GM23248 (cell line): ENCODE measurements at regions not wholly inside any gene's neighbourhood (a gene's known extent, or its start where the extent isn't known, plus 50 kb on each side); places are given as distances from the start of the nearest gene placed in this dataset.

Source experiments
- DNase-seq: peaks from one replicate; pipeline ENCODE4 v3.0.0-alpha.2; 2015
- H2AFZ ChIP-seq: fragments of 200-600 bp; sonication (generic); 2 replicates; pipeline ENCODE4 v1.6.1; 2016; ENCODE audit warnings: antibody characterized with exemption
- H3F3A ChIP-seq: fragments of 200-600 bp; sonication (generic); 2 replicates; pipeline ENCODE4 v1.6.1; 2016; ENCODE audit warnings: mild to moderate bottlenecking, antibody characterized with exemption, mixed run types; ENCODE audit not compliant: insufficient read depth
- H3K27ac ChIP-seq: fragments of 200-600 bp; sonication (generic); 2 replicates; pipeline ENCODE4 v1.5.1; 2016; ENCODE audit warnings: mild to moderate bottlenecking
- H3K27me3 ChIP-seq: fragments of 200-600 bp; sonication (generic); replicated peaks from 2 replicates; pipeline ENCODE4 v1.6.1; 2016; ENCODE audit warnings: mild to moderate bottlenecking; ENCODE audit not compliant: insufficient read depth
- H3K36me3 ChIP-seq: fragments of 200-600 bp; sonication (generic); 2 replicates; pipeline ENCODE4 v1.6.1; 2016; ENCODE audit warnings: low read depth, mild to moderate bottlenecking
- H3K4me1 ChIP-seq: fragments of 200-600 bp; sonication (generic); 2 replicates; pipeline ENCODE4 v1.6.1; 2016; ENCODE audit warnings: mild to moderate bottlenecking; ENCODE audit not compliant: insufficient read depth
- H3K4me2 ChIP-seq: fragments of 200-600 bp; sonication (generic); one replicate; pipeline ENCODE4 v1.6.1; 2016; ENCODE audit warnings: mild to moderate bottlenecking; ENCODE audit not compliant: unreplicated experiment
- H3K4me3 ChIP-seq: fragments of 200-600 bp; sonication (generic); 2 replicates; pipeline ENCODE4 v1.5.1; 2016; ENCODE audit warnings: mild to moderate bottlenecking
- H3K79me2 ChIP-seq: fragments of 200-600 bp; sonication (generic); 2 replicates; pipeline ENCODE4 v1.6.1; 2016; ENCODE audit warnings: mild to moderate bottlenecking; ENCODE audit not compliant: insufficient read depth
- H3K9ac ChIP-seq: fragments of 200-600 bp; sonication (generic); 2 replicates; pipeline ENCODE4 v1.6.1; 2016; ENCODE audit warnings: mild to moderate bottlenecking
- H3K9me2 ChIP-seq: fragments of 200-600 bp; sonication (generic); 2 replicates; pipeline ENCODE4 v1.6.1; 2016; ENCODE audit warnings: mixed run types, mild to moderate bottlenecking, moderate library complexity; ENCODE audit not compliant: insufficient read depth
- H3K9me3 ChIP-seq: fragments of 200-600 bp; sonication (generic); one replicate; pipeline ENCODE4 v1.6.1; 2017; ENCODE audit warnings: low read depth
- H4K20me1 ChIP-seq: fragments of 200-600 bp; sonication (generic); 2 replicates; pipeline ENCODE4 v1.6.0; 2016; ENCODE audit not compliant: insufficient read depth
- EZH2 ChIP-seq: fragments of 200-600 bp; sonication (generic); IDR thresholded peaks from 2 replicates; pipeline ENCODE4 v1.6.1; 2018; ENCODE audit warnings: antibody characterized with exemption, mild to moderate bottlenecking; ENCODE audit not compliant: insufficient read depth, poor library complexity, severe bottlenecking
- EZH2phosphoT487 ChIP-seq: fragments of 200-600 bp; sonication (generic); IDR thresholded peaks from 2 replicates; pipeline ENCODE4 v1.6.1; 2018; ENCODE audit warnings: antibody characterized with exemption, moderate library complexity, mild to moderate bottlenecking, low read depth; ENCODE audit not compliant: insufficient read depth
- WGBS, 2 experiments: methylation state at CpG; one replicate each; pipeline ENCODE4 v1.1.6; 2015 to 2017; ENCODE audit warnings: low lambda C conversion rate in 2 of 2, low coverage in 1 of 2; ENCODE audit errors: missing lambda C conversion rate in 2 of 2; 5-methylcytosine and 5-hydroxymethylcytosine counted together
- in situ Hi-C: fragments of 300-500 bp; cut with MboI; formaldehyde crosslinking; loops from 2 replicates; pipeline ENCODE4 v1.15.0; 2020

DNA sequence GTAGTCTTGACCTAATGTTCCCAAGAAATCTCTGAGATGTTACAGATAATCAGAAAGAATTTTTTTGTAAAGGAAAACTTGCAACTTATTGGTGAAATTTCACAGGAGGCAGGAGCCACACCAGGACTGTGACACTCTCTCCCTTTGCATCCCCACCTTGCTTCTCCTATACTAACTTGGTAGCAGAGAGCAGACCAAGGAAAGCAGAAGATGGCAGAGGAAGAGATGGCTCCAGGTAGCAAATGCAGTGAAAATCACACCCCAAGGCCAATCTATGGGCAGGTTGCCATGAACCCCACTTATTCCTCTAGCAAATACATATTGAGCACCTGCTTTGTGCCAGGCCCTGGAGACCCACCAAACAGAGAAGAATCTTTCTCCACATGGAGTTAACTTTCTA lies 303.4 kb upstream of the C1orf174 start:
- H3F3A ChIP-seq = no peaks in the 10 kb centered on the region
- no peaks in the 10 kb centered on the region for H3K4me1 ChIP-seq
- H4K20me1 ChIP-seq = no peaks in the 10 kb centered on the region
- no peaks in the 10 kb centered on the region for H3K36me3 ChIP-seq
- H3K9me3 ChIP-seq = no peaks in the 10 kb centered on the region
- H3K27ac ChIP-seq = no peak overlapping the region
- no peak overlapping the region for H2AFZ ChIP-seq
- no peak overlapping the region for H3K4me3 ChIP-seq
- no peak overlapping the region for H3K4me2 ChIP-seq
- H3K9me2 ChIP-seq = no peaks in the 10 kb centered on the region
- no peaks in the 10 kb centered on the region for H3K27me3 ChIP-seq
- TF ChIP-seq EZH2phosphoT487 = no peak
- TF ChIP-seq EZH2 = no peak
- no peak overlapping the region for H3K9ac ChIP-seq
- in situ Hi-C loops = no loop called here
- no peaks in the 10 kb centered on the region for H3K79me2 ChIP-seq
- DNase-seq = no peak

GRCh38 chr1:4207183-4207582 lies 307.1 kb upstream of the C1orf174 start:
- Histone ChIP-seq H3K9ac (no peak overlapping the region), H3K4me1 (no peaks in the 10 kb centered on the region), H3K4me2 (no peak overlapping the region), H3K27me3 (no peaks in the 10 kb centered on the region), H3K9me3 (no peaks in the 10 kb centered on the region), H3K9me2 (no peaks in the 10 kb centered on the region), H3K27ac (no peak overlapping the region), H3K79me2 (no peaks in the 10 kb centered on the region), H2AFZ (no peak overlapping the region), H3K4me3 (no peak overlapping the region), H4K20me1 (no peaks in the 10 kb centered on the region), H3F3A (no peaks in the 10 kb centered on the region), H3K36me3 (no peaks in the 10 kb centered on the region)
- in situ Hi-C loops = no loop called here
- no peak for DNase-seq
- WGBS, 2 experiments = 22 to 26% methylated on average over 4 of the region's 4 CpGs
- no peak for TF ChIP-seq EZH2phosphoT487
- no peak for TF ChIP-seq EZH2

GRCh38 chr1:4207842-4208692 lies 308.0 kb upstream of the C1orf174 start:
- no peak overlapping the region for H3K9ac ChIP-seq
- no peak for DNase-seq
- H3F3A ChIP-seq = no peaks in the 10 kb centered on the region
- H3K9me2 ChIP-seq = no peaks in the 10 kb centered on the region
- WGBS, 2 experiments = 31 to 34% methylated on average over 10 of the region's 10 CpGs
- no peak overlapping the region for H3K4me2 ChIP-seq
- H3K36me3 ChIP-seq = no peaks in the 10 kb centered on the region
- no peaks in the 10 kb centered on the region for H3K27me3 ChIP-seq
- H3K4me3 ChIP-seq = no peak overlapping the region
- no peaks in the 10 kb centered on the region for H3K79me2 ChIP-seq
- H3K4me1 ChIP-seq = no peaks in the 10 kb centered on the region
- no peak overlapping the region for H2AFZ ChIP-seq
- TF ChIP-seq EZH2 (no peak), EZH2phosphoT487 (no peak)
- in situ Hi-C loops = no loop called here
- H3K27ac ChIP-seq = no peak overlapping the region
- no peaks in the 10 kb centered on the region for H4K20me1 ChIP-seq
- H3K9me3 ChIP-seq = no peaks in the 10 kb centered on the region

- in situ Hi-C loops = no loop called here
- H3K4me2 ChIP-seq = no peak overlapping the region
- no peaks in the 10 kb centered on the region for H3K4me1 ChIP-seq
- H3K36me3 ChIP-seq = no peaks in the 10 kb centered on the region
- no peak overlapping the region for H2AFZ ChIP-seq
- H3K4me3 ChIP-seq = no peak overlapping the region
- H3F3A ChIP-seq = no peaks in the 10 kb centered on the region
- H3K9me3 ChIP-seq = no peaks in the 10 kb centered on the region
- H4K20me1 ChIP-seq = no peaks in the 10 kb centered on the region
- no peak overlapping the region for H3K27ac ChIP-seq
- H3K9me2 ChIP-seq = no peaks in the 10 kb centered on the region
- no peaks in the 10 kb centered on the region for H3K79me2 ChIP-seq
- no peak overlapping the region for H3K9ac ChIP-seq
- DNase-seq = no peak
- 6 to 9% methylated on average over 1 of the region's 1 CpG for WGBS, 2 experiments
- TF ChIP-seq EZH2 (no peak), EZH2phosphoT487 (no peak)
- no peaks in the 10 kb centered on the region for H3K27me3 ChIP-seq
Measured at GRCh38 chr1:4210043-4210442, 310.0 kb upstream of the C1orf174 start.

GRCh38 chr1:4212796-4213195 lies 312.7 kb upstream of the C1orf174 start:
- no peak overlapping the region for H3K9ac ChIP-seq

More at GRCh38 chr1:4212796-4213195, 312.7 kb upstream of the C1orf174 start:
- no peak overlapping the region for H3K4me2 ChIP-seq
- no peaks in the 10 kb centered on the region for H3K27me3 ChIP-seq
- H3K27ac ChIP-seq = no peak overlapping the region
- WGBS, 2 experiments = 15 to 29% methylated on average over 5 of the region's 5 CpGs
- no peak for DNase-seq
- H3K4me3 ChIP-seq = no peak overlapping the region
- in situ Hi-C loops = no loop called here
- H3K9me3 ChIP-seq = no peaks in the 10 kb centered on the region
- TF ChIP-seq EZH2 (no peak), EZH2phosphoT487 (no peak)
- no peaks in the 10 kb centered on the region for H3K36me3 ChIP-seq
- no peaks in the 10 kb centered on the region for H3K79me2 ChIP-seq
- no peaks in the 10 kb centered on the region for H3K4me1 ChIP-seq
- H2AFZ ChIP-seq = no peak overlapping the region
- H3K9me2 ChIP-seq = no peaks in the 10 kb centered on the region
- H4K20me1 ChIP-seq = no peaks in the 10 kb centered on the region
- H3F3A ChIP-seq = no peaks in the 10 kb centered on the region
